GM18873 (cell line): ENCODE measurements at regions not wholly inside any gene's neighbourhood (a gene's known extent, or its start where the extent isn't known, plus 50 kb on each side); places are given as distances from the start of the nearest gene placed in this dataset.

ENCODE experiments used
- ATAC-seq: cut with Tn5 transposase; IDR thresholded peaks from one replicate; pipeline ENCODE4 v1.9.1; 2021; ENCODE audit warnings: mild to moderate bottlenecking, moderate library complexity, moderate number of reproducible peaks; ENCODE audit not compliant: unreplicated experiment, low FRiP score

GRCh38 chr6:15712797-15713196 is 50.0 kb upstream of the DTNBP1 start:
- no peak for ATAC-seq
